ENCODE measurements at regions not wholly inside any gene's neighbourhood (a gene's known extent, or its start where the extent isn't known, plus 50 kb on each side); places are given as distances from the start of the nearest gene placed in this dataset.
A peak's percentile ranks its signal among the peaks of the same experiment; 100 is the strongest.

GRCh38 chr15:69593488-69593887 is 140.9 kb downstream of the RPLP1 start:
- no peak for DNase-seq (ENCODE audit: low spot score)
- Histone ChIP-seq H3K4me3 (no peak overlapping the region), H3K27ac (peak overlapping the region in 1 of 2 donors; percentile 89)
- TF ChIP-seq CTCF (IDR thresholded peaks at IDR 0.05), result no peak

DNA sequence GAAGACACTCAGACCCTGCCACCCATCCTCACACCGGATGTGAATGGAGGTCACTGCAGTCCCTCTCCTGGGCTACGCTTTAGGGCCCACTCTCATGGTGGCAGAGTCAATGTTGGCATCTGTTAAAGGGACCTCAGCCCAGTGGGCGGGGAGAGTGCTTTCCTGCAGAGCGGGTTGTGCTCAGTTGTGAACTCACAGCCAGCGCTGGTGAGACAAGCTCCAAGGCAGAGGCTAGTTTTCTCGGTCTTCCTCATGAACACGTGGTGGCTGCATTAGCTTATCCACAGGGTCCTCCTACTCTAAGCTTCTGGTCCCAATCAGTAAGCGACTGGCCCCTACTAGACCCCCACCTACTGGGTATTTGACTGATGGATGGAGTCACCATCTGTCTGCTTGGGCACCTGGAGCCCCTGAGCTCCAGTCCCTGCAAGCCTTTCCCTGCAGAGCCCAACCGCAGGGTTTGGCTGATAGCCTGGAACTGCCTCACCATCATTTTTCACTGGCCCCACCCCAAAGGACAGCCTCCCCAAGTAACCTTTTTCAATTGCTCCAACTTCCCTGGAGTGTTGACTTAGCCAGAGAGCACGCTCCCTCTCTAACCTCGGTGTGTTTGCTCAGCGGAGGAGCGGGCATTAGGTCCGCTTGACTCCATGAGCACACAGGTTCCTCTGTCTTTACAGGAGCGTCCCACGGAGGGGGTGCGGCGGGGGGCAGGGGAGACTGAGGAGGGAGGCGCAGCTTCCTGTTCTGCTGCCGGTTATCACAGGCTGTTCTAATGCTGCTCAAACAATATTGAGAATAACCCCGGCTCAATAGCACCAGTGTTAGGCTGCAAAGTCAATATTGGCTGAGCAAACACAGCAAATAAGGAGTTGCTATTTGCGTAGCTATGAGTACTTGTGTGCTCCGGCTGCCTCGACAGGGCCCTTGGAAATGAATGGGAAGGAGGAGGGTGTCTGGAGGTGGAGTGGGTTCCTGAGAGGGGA is 141.7 kb downstream of the RPLP1 start:
- DNase-seq (ENCODE audit: low spot score), result peak; percentile 88
- H3K4me3 ChIP-seq, result peak overlapping the region; percentile 63
- TF ChIP-seq CTCF (IDR thresholded peaks at IDR 0.05), result no peak
- H3K27ac ChIP-seq, result peak overlapping the region; percentile 65 to 89

GRCh38 chr15:69595009-69595791 is 142.6 kb downstream of the RPLP1 start:
- no peak for TF ChIP-seq CTCF (IDR thresholded peaks at IDR 0.05)
- DNase-seq (ENCODE audit: low spot score), result peak; percentile 96
- Histone ChIP-seq H3K4me3 (peak overlapping the region; percentile 63), H3K27ac (peak overlapping the region; percentile 65 to 89)

- Histone ChIP-seq H3K4me3 (no peak overlapping the region), H3K27ac (no peak overlapping the region)
- DNase-seq (ENCODE audit: low spot score), result no peak
- TF ChIP-seq CTCF (IDR thresholded peaks at IDR 0.05), result no peak
Observed at GRCh38 chr15:69597061-69597592, 144.5 kb downstream of the RPLP1 start.

DNA sequence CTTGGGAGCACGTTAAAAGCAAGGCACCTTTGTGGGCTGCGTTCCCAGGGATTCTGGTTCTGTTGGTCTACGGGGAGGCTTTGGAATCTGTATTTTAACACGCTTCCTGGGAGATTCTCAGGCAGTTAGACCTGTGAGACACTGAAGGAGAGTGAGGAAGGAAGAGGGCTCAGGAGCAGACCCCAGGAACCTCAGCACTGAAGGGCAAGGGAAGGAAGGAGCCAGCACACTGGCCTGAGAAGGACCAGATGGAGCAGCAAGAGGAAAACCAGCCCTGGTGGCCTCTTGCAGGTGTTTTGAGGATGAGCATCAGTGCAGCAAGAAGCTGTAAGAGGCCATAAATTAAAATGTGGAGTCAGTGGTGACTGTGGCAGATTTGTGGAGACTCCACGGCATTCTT is 146.7 kb downstream of the RPLP1 start:
- no peak for TF ChIP-seq CTCF (IDR thresholded peaks at IDR 0.05)
- Histone ChIP-seq H3K27ac (no peak overlapping the region), H3K4me3 (no peak overlapping the region)
- DNase-seq (ENCODE audit: low spot score), result no peak

- TF ChIP-seq CTCF (IDR thresholded peaks at IDR 0.05), result no peak
- DNase-seq (ENCODE audit: low spot score), result no peak
- H3K4me3 ChIP-seq, result no peak overlapping the region
- H3K27ac ChIP-seq, result no peak overlapping the region
Observed at GRCh38 chr15:69600556-69601085, 148.0 kb downstream of the RPLP1 start.
